ENCODE measurements at regions not wholly inside any gene's neighbourhood (a gene's known extent, or its start where the extent isn't known, plus 50 kb on each side); places are given as distances from the start of the nearest gene placed in this dataset.
"Not testable (repeated sequence)": the region's sequence is repeated elsewhere in the genome, so short reads cannot be mapped to it uniquely, and the experiment has no call there.

DNA sequence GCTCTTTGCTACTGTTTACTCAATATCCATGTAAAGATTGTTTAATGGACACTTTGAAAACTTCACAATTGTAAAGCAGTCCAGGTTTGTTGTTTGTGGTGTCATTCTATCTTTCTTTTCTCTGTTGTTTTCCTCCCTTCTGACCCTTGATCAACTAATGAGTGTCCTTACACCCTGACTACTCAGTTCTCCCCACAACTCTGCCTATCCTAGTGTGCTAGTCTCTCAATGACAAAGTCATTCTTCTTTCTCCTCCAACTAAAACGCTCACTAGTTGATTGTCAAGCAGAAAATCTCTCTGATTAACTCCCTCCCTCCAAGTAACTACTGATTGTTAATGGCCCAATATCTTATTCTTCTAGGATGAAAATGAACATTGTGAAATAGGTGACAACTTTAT is 148.5 kb upstream of the FBXO33 start:
- no peak for DNase-seq (ENCODE audit: low read depth)

- no peak for DNase-seq (ENCODE audit: low read depth)
Observed at GRCh38 chr14:39576736-39577135, 144.5 kb upstream of the FBXO33 start.

- no peak for DNase-seq (ENCODE audit: low read depth)
Observed at GRCh38 chr14:39576258-39576657, 144.0 kb upstream of the FBXO33 start.

DNA sequence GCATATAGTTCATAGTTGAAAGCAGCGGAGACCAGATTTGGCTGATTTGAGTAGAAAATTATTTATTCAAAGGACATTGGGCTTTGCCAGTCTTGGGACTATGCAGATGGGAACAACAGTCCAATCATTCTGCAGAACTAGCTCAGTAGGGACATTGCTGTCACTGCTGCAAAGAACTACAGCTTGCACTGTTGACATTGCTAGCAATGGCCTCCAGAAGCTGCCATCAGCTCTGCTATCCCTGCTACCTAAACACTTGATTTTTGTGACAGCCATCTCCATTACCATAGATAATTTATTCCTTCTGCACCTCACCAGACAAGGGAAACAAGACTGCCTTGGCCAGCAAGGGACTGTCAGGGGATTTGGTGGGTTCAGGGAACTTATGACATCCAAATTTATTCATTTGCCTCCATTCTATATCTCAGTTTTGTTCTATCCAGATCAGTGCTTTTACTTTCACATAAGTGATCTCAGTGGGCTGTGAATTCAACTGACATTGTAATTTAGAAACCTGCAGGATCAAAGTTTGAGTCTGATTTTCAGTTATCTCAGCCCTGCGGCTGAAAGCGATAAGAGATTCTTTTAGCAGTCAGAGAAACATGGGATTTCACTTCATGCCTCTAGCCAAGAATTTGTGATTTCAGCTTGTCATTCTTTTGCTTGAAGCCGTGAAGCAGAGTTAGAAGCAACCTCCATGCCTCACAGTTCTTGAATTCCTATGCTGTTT is 136.7 kb upstream of the FBXO33 start:
- DNase-seq (ENCODE audit: low read depth) = no peak

DNA sequence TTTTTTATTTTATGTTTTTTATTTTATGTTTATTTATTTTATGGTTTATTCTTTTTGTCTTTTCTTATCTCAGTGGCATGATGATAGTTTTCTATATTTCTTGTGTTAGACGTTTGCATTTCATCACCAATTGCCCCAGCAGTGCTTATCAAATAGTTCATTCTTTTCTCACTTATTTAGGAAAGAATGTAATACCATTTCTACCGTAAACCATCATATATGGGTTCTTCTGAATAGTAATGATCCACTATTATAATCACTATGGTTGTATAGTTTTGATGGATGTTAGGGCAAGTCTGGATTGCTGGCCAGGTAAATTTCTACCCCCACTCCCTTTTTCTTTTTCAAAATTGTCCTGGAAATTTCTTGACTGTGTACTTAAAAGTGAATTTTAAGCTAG is 134.6 kb upstream of the FBXO33 start:
- no peak for DNase-seq (ENCODE audit: low read depth)

DNA sequence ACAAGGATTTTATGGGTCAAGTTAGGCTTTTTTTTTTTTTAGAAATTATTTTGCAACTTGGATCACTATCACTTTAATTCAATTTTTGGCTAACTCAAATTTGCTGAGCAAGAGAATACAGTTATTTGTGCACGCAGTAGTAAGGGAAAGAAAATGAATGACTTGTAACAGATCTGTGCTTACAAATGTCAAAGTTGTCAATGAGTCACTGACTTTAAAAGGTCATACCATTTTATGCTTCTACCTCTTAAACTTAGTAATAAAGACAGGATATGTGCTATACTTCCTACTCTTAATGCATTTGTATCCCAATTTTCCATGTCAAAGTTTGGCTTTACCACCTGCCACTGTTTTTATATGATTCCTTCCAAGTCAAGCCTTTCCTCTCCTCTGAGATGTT is 131.1 kb upstream of the FBXO33 start:
- DNase-seq (ENCODE audit: low read depth) = no peak

DNA sequence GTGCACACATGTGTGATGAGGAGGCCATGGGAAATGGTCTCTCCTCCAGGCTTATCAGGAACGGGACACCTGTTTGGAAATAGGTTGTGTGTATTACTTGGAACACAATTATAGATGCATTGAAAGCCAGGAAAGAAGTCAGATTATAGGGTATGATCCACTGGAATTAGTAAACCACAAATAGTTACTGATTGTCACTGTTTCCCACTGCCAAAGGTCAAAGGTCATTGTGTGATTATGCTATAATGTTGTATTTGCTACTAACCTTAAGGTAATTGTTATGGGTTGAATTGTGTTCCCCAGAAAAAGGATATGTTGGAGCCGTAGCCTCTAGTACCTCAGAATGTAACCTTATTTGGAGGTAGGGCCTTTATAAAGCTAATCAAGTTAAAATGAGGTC is 129.9 kb upstream of the FBXO33 start:
- DNase-seq (ENCODE audit: low read depth) = no peak

GRCh38 chr14:39558525-39558924 is 126.3 kb upstream of the FBXO33 start:
- DNase-seq (ENCODE audit: low read depth) = no peak

GRCh38 chr14:39555749-39556148 is 123.5 kb upstream of the FBXO33 start:
- no peak for DNase-seq (ENCODE audit: low read depth)

- DNase-seq (ENCODE audit: low read depth) = no peak
Observed at GRCh38 chr14:39554576-39554975, 122.3 kb upstream of the FBXO33 start.

GRCh38 chr14:39548358-39548757 is 116.1 kb upstream of the FBXO33 start:
- no peak for DNase-seq (ENCODE audit: low read depth)

GRCh38 chr14:39547845-39548244 is 115.6 kb upstream of the FBXO33 start:
- DNase-seq (ENCODE audit: low read depth) = no peak

GRCh38 chr14:39505812-39506211 is 73.6 kb upstream of the FBXO33 start:
- no peak for DNase-seq (ENCODE audit: low read depth)

DNA sequence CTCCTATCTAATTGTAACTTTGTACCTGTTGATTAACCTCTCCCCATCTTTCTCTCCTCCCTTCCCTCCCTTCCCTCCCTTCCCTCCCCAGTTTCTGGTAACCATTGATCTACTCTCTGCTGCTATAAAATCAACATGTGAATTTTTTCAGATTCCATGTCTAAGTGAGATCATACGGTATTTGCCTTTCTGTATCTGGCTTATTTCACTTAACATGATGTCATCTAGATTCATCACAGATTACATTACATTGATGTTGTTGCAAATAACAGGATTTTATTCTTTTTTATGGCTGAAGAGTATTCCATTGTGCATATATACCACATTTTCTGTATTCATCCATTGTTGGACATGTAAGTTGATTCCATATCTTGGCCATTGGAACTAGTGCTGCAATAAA is 68.0 kb upstream of the FBXO33 start:
- DNase-seq (ENCODE audit: low read depth) = no peak

GRCh38 chr14:39499514-39499913 is 67.3 kb upstream of the FBXO33 start:
- no peak for DNase-seq (ENCODE audit: low read depth)

DNA sequence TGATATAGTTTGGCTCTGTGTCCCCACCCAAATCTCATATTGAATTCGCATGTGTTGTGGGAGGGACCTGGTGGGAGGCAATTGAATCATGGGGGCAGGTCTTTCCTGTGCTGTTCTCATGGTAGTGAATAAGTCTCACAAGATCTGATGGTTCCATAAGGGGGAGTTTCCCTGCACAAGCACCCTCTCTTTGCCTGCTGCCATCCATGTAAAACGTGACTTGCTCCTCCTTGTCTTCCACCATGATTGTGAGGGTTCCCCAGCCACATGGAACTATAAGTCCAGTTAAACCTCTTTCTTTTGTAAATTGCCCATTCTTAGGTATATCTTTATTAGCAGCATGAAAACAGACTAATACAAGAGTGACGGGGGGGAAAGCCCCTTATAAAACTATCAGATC is 65.4 kb upstream of the FBXO33 start:
- not testable (repeated sequence) for DNase-seq (ENCODE audit: low read depth)

DNA sequence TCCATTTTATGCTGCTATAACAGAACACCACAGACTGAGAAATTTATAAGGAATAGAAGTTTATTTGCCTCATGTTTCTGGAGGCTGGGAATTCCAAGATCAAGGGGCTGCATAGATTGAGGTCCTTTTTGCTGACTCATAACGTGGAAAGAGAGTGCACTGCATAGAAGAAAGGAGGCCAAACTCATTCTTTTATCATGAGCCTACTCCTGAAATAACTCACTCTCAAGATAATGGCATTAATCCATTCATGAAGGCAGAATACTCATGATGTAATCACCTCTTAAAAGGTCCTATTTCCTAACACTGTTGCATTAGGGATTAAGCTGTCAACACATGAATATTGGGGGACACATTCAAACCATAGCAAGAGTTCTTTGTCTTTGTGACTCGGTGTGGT is 60.0 kb upstream of the FBXO33 start:
- peak; percentile 48 for DNase-seq (ENCODE audit: low read depth)

- no peak for DNase-seq (ENCODE audit: low read depth)
Observed at GRCh38 chr14:39491134-39491571, 58.9 kb upstream of the FBXO33 start.

- DNase-seq (ENCODE audit: low read depth) = no peak
Observed at GRCh38 chr14:39488600-39488999, 56.4 kb upstream of the FBXO33 start.

DNA sequence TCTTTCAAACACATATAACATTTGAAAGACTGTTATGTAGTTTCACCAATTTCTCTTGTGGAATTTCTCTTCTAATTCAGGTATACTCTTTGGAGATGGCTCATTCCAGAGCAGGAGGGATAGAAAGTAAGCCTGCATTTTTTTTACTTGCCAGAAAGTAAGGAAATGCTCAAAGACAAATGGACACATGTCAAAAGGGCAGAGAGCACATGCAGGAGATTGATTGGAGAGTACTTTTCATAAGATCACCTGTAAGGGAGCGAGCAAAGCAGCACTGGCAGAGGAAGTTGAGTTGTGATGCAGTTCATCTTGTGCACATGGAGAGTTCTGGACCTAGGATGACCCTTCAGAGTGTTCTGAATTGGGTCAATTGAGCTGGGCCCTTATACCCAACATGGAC is 51.4 kb upstream of the FBXO33 start:
- DNase-seq (ENCODE audit: low read depth) = no peak

All from fibroblast of gingiva (primary cell).